GM13977 (cell line): ENCODE measurements at regions not wholly inside any gene's neighbourhood (a gene's known extent, or its start where the extent isn't known, plus 50 kb on each side); places are given as distances from the start of the nearest gene placed in this dataset.

Experiments used
- DNase-seq: peaks from one replicate; pipeline ENCODE4 v3.0.0; 2012; ENCODE audit warnings: low spot score
- CTCF ChIP-seq: IDR thresholded peaks from 2 replicates; pipeline ENCODE4 v1.5.1; 2012; ENCODE audit warnings: mild to moderate bottlenecking, control low read depth; ENCODE audit not compliant: insufficient read depth; ENCODE audit errors: extremely low read depth, missing control alignments
- in situ Hi-C: fragments of 300-500 bp; cut with MboI; formaldehyde crosslinking; loops from one replicate; pipeline ENCODE4 v1.12.0; 2022; ENCODE audit warnings: low sequenced_read_pairs, low pct_unique_long_range_greater_than_20kb, mixed read lengths, inconsistent platforms; ENCODE audit not compliant: unreplicated experiment

GRCh38 chr22:49300241-49300640 is 527.4 kb downstream of the BRD1 start:
- no peak for DNase-seq
- in situ Hi-C loops, result no loop called here
- no peak for TF ChIP-seq CTCF

- no peak for TF ChIP-seq CTCF
- in situ Hi-C loops, result no loop called here
- no peak for DNase-seq
Measured at GRCh38 chr22:49299821-49300231, 527.8 kb downstream of the BRD1 start.

- in situ Hi-C loops, result no loop called here
- no peak for TF ChIP-seq CTCF
- no peak for DNase-seq
Measured at GRCh38 chr22:49298834-49299750, 528.6 kb downstream of the BRD1 start.

GRCh38 chr22:49297871-49298721 is 529.6 kb downstream of the BRD1 start:
- no peak for TF ChIP-seq CTCF
- DNase-seq, result no peak
- in situ Hi-C loops, result no loop called here

- in situ Hi-C loops, result no loop called here
- DNase-seq, result no peak
- TF ChIP-seq CTCF, result no peak
Measured at GRCh38 chr22:49297286-49297870, 530.3 kb downstream of the BRD1 start.

GRCh38 chr22:49296561-49296960 is 531.1 kb downstream of the BRD1 start:
- in situ Hi-C loops, result no loop called here
- DNase-seq, result no peak
- no peak for TF ChIP-seq CTCF
